GM19395 (cell line): ENCODE measurements at regions not wholly inside any gene's neighbourhood (a gene's known extent, or its start where the extent isn't known, plus 50 kb on each side); places are given as distances from the start of the nearest gene placed in this dataset.
"Not testable (repeated sequence)": the region's sequence is repeated elsewhere in the genome, so short reads cannot be mapped to it uniquely, and the experiment has no call there.

Experiments used
- ATAC-seq: cut with Tn5 transposase; IDR thresholded peaks from one replicate; pipeline ENCODE4 v1.9.1; 2021; ENCODE audit warnings: mild to moderate bottlenecking, moderate library complexity; ENCODE audit not compliant: unreplicated experiment

DNA sequence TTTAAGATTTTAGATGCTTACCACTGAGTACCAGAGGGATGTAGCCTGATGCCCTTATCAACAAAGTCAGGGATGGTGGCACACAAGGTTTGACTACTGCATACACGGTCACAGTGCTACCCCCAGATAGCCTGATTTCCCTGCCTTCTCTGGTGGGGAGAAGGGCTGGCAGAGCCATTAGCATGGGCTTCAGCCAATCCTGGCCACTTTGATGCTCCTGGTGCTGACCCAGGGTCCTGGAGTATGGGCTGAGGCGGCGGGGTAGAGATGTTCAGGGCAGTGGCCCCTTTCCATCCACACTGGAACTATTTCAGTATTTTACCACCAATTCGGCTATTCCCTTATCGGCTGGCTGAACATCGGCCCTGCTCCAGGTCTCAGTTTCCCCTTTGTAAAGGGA is 83.2 kb downstream of the POTEB3 start:
- ATAC-seq: not testable (repeated sequence)

GRCh38 chr15:21355944-21356343 is 84.4 kb downstream of the POTEB3 start:
- not testable (repeated sequence) for ATAC-seq

DNA sequence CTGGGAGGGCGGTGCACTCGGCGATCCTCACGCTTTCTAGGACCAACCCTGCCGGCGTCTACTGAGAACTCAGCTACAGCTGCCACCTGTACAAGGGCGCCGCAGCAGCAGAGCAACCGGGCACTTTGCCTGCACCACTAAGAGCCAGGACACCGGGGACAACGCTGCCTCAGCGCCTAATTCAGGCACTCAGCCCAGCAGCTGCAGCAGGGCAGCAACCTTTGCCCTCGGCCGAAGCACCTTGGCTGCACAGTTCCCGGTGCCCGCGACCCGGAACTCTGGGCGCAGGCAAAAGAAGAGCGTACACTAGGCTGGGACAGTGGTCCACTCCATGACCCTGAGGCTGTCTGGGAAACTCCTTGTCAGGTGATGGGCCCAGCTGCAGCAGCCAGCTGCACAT is 85.7 kb downstream of the POTEB3 start:
- not testable (repeated sequence) for ATAC-seq

GRCh38 chr15:21352670-21353318 is 87.5 kb downstream of the POTEB3 start:
- ATAC-seq: not testable (repeated sequence)

- ATAC-seq: not testable (repeated sequence)
Measured at GRCh38 chr15:21344960-21345359, 95.3 kb downstream of the POTEB3 start.

DNA sequence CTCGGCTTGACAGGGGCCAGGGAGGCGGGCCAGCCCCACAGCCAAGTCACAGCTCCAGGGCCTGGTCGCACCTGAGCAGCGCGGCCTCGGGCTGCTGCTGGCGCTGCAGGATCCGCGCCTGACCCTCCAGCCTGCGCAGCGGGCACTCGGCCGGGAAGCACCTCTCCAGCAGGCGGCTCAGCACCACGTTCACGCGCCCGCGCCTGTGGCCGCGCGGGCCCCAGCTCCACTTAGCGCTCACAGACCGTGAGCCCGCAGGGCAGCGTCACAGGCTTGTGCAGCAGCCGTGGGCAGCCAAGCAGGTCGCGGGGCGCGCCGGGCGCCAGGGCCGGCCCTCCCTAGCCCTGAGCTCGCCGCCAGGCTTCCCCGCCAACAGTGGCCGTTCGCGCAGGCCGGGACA is 95.8 kb downstream of the POTEB3 start:
- not testable (repeated sequence) for ATAC-seq

DNA sequence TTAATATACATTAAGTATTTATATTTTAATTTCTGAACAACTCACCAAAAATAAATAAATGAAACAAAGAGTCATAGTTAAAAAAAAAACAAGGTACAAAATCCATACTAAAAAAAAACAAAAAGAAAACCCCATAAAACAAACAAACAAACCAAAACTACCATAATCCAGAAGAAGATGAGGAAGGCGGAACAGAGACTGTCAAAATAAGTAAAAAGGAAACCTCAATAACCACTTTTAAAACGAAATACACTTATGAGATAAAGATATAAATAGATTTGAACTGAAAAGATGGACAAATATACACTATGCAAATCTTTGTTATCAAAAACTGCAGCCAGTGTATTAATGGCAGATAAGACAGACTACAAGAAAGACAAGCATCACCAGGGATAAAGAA is 103.3 kb downstream of the POTEB3 start:
- ATAC-seq: not testable (repeated sequence)

DNA sequence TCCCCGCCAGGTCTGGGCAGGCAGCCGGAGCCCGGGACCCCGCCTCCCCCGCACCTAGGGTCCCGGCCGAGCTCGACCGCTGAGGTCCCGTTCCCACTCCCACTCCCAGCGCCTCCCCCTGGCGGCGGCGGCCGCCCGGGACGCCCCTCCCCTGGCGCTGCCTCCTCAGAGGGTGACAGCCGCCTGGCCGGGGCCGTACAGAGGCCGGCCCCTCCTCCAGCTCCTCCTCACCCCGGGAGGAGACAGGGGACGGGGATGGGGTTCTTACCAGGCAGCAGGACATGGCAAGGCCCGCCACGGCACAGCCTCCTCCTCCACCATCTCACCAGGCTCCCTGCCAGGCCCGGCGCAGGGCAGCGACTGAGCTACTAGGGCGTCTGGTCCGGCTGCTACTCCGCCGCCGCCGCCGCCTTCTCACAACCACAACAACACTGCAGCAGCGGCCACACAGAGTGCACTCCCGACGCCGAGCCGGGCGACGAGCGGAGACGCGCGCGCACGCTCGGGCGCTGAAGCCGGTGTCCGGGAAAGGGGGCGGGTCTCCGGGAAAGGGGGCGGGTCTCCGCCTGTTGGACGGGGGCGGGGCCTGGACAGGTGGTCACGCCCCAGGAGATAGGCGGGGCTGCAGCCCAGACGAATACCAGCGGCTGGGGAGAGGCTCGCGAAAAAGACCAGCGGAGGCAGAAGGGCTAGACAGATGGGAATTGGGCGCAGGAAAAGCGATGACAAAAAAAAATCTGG is 115.4 kb downstream of the POTEB3 start:
- ATAC-seq: not testable (repeated sequence)

DNA sequence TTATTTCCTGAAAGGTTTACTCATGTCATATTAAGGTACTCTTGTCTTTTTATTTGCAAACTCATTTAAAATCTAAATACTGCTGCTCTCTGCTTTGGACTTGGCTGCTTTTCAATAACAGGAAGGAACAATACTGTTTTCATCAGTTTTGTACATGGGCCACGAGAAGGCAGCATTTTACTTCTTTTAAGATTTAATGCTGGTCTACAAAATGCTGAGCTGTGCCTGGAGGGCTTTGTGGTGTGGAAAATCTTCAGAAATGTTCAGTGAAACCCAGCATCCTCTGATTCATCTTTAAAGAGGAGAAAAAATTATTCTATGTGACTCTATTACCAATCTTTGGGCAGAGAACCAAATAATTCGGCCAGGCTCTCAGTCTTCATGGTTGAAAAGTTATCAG is 155.9 kb downstream of the POTEB3 start:
- ATAC-seq: peak; percentile 49

DNA sequence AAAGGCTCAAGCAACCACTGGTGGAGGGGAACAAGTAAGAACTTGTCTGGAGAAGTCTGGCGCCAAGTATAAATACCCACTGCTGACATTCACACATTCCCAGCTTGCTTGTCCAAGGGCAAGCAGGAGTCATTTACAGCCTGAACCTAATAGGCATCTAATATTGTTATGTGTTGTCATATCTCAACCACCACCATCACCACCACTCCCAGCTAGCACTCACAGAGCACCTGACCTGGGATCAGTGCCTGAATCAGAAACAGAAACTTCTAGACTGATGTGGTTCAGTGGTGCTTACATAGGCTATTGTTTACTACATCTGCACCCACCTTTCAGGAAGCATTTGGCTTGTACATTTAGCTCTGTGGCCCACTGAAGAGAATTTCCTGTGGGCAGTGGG is 157.1 kb downstream of the POTEB3 start:
- peak; percentile 95 for ATAC-seq

- ATAC-seq: not testable (repeated sequence)
Measured at GRCh38 chr15:21280272-21280671, 160.0 kb downstream of the POTEB3 start.

DNA sequence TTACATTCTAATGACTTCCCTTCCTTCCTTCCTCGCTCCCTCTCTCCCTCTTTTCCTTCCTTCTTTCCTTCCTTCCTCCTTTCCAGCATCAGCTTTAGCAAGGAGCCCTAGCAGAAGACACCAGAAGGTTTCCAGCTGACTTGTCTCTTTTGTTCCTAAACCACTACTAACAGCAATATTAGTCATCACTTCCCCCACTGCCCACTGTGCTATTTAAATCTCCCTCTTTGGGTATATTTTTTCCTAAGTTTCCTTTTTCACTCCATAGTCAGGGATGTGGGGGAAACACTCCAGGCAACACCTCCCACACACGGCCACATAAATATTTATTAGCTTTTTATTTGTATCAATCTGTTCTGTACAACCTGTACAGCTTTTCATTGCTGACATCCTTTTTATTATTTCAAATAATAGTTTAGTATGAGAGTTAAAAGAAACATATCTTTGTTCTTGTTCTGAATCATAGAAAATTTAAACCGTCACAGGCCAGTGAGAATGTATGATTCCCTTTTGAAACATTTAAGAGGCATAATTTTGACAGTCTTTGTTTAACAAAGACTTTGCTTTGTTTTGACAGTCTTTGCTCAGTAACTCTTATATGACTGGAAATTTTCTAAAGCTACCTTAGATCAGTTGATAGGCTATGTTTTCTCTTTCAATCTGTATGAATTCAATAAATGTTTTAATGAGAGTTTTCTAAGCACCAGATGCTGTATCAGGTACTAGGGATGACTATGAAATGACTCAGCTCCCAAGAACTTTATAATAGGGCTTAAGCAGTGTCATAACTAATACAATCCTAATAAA is 167.9 kb downstream of the POTEB3 start:
- peak; percentile 70 for ATAC-seq

DNA sequence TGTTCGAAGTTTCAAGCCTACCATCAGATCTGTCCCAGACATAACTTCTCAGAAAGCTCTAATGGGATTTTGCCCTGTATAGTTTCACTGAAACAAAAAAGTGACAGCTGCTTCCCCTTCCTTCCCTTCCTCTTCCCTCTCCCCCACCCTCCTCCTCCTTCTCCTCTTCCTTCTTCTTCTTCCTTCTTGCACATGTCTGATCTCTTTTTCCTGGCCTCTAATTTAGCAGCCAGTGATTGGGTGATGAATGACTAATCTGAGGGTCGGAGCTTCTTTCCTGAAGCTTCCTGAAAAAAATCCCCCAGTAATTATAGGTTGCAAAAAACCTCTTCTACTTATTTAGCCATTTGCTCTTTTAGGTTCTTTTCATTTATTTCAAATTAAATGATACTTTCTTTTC is 168.7 kb downstream of the POTEB3 start:
- ATAC-seq: no peak

- ATAC-seq: no peak
Measured at GRCh38 chr15:21270474-21270873, 169.8 kb downstream of the POTEB3 start.

GRCh38 chr15:21269673-21270072 is 170.6 kb downstream of the POTEB3 start:
- not testable (repeated sequence) for ATAC-seq

GRCh38 chr15:21269121-21269520 is 171.2 kb downstream of the POTEB3 start:
- ATAC-seq: no peak

DNA sequence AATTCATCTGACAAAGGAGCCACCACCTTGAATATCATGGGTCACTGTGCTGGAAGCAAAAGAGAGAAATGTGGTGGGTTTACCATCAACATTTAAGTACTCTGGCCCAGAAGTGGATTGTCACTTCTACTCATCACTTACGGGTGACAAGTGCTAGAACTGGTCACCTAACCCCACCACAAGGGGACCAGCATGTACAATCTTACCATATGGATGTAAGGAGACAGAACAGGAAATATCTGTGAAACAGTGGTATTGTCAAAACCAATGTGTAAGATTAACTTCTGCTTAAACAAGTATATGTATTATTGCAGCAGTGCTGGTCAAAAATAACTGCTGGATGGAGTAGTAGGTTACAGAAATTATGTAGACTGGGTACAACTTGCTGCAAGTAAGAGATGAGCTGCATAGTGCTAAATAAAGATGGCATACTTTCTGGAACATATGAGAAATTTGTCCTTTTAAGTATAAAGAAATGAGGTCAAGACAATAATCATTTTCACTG is 171.8 kb downstream of the POTEB3 start:
- ATAC-seq: no peak

GRCh38 chr15:21267671-21268395 is 172.5 kb downstream of the POTEB3 start:
- ATAC-seq: no peak

- no peak for ATAC-seq
Measured at GRCh38 chr15:21267226-21267625, 173.1 kb downstream of the POTEB3 start.

DNA sequence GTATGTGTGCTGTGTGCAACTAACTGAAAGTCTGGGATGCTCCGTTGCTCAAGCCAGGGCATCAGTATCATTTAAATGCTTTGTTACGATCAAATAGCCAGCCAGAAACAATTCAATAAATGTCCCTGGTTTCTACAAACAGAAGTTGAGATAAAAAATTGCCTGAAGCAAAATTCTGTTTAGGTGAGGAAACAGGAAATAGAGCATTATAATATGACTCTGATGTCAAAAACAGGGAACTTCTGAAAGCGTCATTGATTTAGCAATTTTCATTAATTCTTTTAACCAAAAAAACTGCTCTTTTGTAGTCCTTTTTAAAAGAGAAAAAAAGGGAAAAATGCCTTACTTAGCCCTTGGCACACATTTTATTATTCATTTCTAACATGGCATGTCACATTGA is 174.7 kb downstream of the POTEB3 start:
- ATAC-seq: not testable (repeated sequence)
